ENCODE measurements at regions not wholly inside any gene's neighbourhood (a gene's known extent, or its start where the extent isn't known, plus 50 kb on each side); places are given as distances from the start of the nearest gene placed in this dataset.

DNA sequence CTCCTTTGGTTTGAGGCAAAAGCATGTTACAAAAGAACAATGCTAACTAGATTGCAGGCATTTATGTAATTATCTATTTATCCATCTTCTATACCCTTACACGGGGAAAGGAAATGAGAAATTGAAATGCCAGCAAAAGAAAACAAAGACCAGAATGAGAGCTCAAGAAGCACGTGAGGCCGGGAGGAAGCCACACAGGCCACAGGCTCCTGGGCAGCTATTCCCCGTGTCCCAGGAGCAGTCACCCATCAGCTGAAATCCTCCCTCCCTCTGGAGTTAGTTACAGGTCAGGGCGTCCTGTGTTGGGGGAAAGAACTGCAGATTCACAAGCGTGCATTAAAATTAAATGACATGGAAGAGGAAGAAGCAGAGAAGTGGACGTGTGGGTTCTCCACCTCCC, 64.7 kb upstream of the RPS6KA2 start:
- no peak overlapping the region for H3K4me3 ChIP-seq (ENCODE audit: low read depth, low read length)
- H3K9ac ChIP-seq (ENCODE audit: low read length) = no peak overlapping the region
- no peaks in the 10 kb centered on the region for H3K36me3 ChIP-seq (ENCODE audit: control insufficient read depth, insufficient read depth, low read length)
- H3K4me1 ChIP-seq (ENCODE audit: control insufficient read depth, insufficient read depth, low read length) = peaks cover 21% of the 10 kb centered on the region
- H3K27ac ChIP-seq (ENCODE audit: low read depth, low read length) = no peak overlapping the region
- H3K27me3 ChIP-seq (ENCODE audit: control insufficient read depth, insufficient read depth, low read length) = no peaks in the 10 kb centered on the region
- H3K9me3 ChIP-seq (ENCODE audit: control insufficient read depth, insufficient read depth, low read depth, low read length) = no peaks in the 10 kb centered on the region

DNA sequence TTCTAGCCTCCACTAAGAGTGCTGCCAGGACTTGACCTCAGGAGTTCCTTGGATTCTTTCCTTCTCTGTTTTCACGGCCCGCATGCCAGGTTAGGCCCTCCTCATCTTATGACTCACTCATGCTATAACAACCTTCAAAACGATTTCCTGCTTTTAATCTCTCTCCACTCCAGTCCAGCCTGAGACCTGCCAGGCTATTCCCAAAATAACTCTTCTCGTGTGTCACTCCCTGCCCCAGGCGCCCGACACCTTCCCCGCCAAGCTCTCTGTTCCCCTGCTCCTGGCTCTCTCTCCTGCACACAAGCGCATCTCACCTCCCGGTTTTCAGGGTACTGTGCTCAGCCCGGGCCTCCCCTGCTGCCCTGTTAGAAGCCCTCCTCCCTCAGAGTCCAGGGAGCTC, 64.1 kb upstream of the RPS6KA2 start:
- Histone ChIP-seq H3K9me3 (ENCODE audit: control insufficient read depth, insufficient read depth, low read depth, low read length) (no peaks in the 10 kb centered on the region), H3K4me1 (ENCODE audit: control insufficient read depth, insufficient read depth, low read length) (peaks cover 21% of the 10 kb centered on the region), H3K9ac (ENCODE audit: low read length) (no peak overlapping the region), H3K4me3 (ENCODE audit: low read depth, low read length) (no peak overlapping the region), H3K36me3 (ENCODE audit: control insufficient read depth, insufficient read depth, low read length) (no peaks in the 10 kb centered on the region), H3K27me3 (ENCODE audit: control insufficient read depth, insufficient read depth, low read length) (no peaks in the 10 kb centered on the region), H3K27ac (ENCODE audit: low read depth, low read length) (no peak overlapping the region)

- H3K4me1 ChIP-seq (ENCODE audit: control insufficient read depth, insufficient read depth, low read length) = peaks cover 21% of the 10 kb centered on the region
- H3K9me3 ChIP-seq (ENCODE audit: control insufficient read depth, insufficient read depth, low read depth, low read length) = no peaks in the 10 kb centered on the region
- no peak overlapping the region for H3K4me3 ChIP-seq (ENCODE audit: low read depth, low read length)
- no peaks in the 10 kb centered on the region for H3K27me3 ChIP-seq (ENCODE audit: control insufficient read depth, insufficient read depth, low read length)
- no peaks in the 10 kb centered on the region for H3K36me3 ChIP-seq (ENCODE audit: control insufficient read depth, insufficient read depth, low read length)
- H3K27ac ChIP-seq (ENCODE audit: low read depth, low read length) = no peak overlapping the region
- no peak overlapping the region for H3K9ac ChIP-seq (ENCODE audit: low read length)
Measured at GRCh38 chr6:166689687-166690086, 62.6 kb upstream of the RPS6KA2 start.

- Histone ChIP-seq H3K9ac (ENCODE audit: low read length) (no peak overlapping the region), H3K36me3 (ENCODE audit: control insufficient read depth, insufficient read depth, low read length) (no peaks in the 10 kb centered on the region), H3K4me3 (ENCODE audit: low read depth, low read length) (no peak overlapping the region), H3K27ac (ENCODE audit: low read depth, low read length) (no peak overlapping the region), H3K27me3 (ENCODE audit: control insufficient read depth, insufficient read depth, low read length) (no peaks in the 10 kb centered on the region), H3K9me3 (ENCODE audit: control insufficient read depth, insufficient read depth, low read depth, low read length) (no peaks in the 10 kb centered on the region), H3K4me1 (ENCODE audit: control insufficient read depth, insufficient read depth, low read length) (peaks cover 21% of the 10 kb centered on the region)
Measured at GRCh38 chr6:166688901-166689300, 61.9 kb upstream of the RPS6KA2 start.

GRCh38 chr6:166687879-166688205, 60.8 kb upstream of the RPS6KA2 start:
- H3K9me3 ChIP-seq (ENCODE audit: control insufficient read depth, insufficient read depth, low read depth, low read length) = no peaks in the 10 kb centered on the region
- no peaks in the 10 kb centered on the region for H3K36me3 ChIP-seq (ENCODE audit: control insufficient read depth, insufficient read depth, low read length)
- H3K27me3 ChIP-seq (ENCODE audit: control insufficient read depth, insufficient read depth, low read length) = no peaks in the 10 kb centered on the region
- H3K4me1 ChIP-seq (ENCODE audit: control insufficient read depth, insufficient read depth, low read length) = peaks cover 21% of the 10 kb centered on the region
- H3K27ac ChIP-seq (ENCODE audit: low read depth, low read length) = no peak overlapping the region
- H3K4me3 ChIP-seq (ENCODE audit: low read depth, low read length) = no peak overlapping the region
- H3K9ac ChIP-seq (ENCODE audit: low read length) = no peak overlapping the region

- Histone ChIP-seq H3K9ac (ENCODE audit: low read length) (no peak overlapping the region), H3K36me3 (ENCODE audit: control insufficient read depth, insufficient read depth, low read length) (no peaks in the 10 kb centered on the region), H3K27ac (ENCODE audit: low read depth, low read length) (no peak overlapping the region), H3K9me3 (ENCODE audit: control insufficient read depth, insufficient read depth, low read depth, low read length) (no peaks in the 10 kb centered on the region), H3K4me3 (ENCODE audit: low read depth, low read length) (no peak overlapping the region), H3K4me1 (ENCODE audit: control insufficient read depth, insufficient read depth, low read length) (peaks cover 21% of the 10 kb centered on the region), H3K27me3 (ENCODE audit: control insufficient read depth, insufficient read depth, low read length) (no peaks in the 10 kb centered on the region)
Measured at GRCh38 chr6:166687070-166687878, 60.2 kb upstream of the RPS6KA2 start.

- H3K4me3 ChIP-seq (ENCODE audit: low read depth, low read length) = no peak overlapping the region
- peaks cover 15% of the 10 kb centered on the region for H3K4me1 ChIP-seq (ENCODE audit: control insufficient read depth, insufficient read depth, low read length)
- no peaks in the 10 kb centered on the region for H3K27me3 ChIP-seq (ENCODE audit: control insufficient read depth, insufficient read depth, low read length)
- no peak overlapping the region for H3K27ac ChIP-seq (ENCODE audit: low read depth, low read length)
- no peaks in the 10 kb centered on the region for H3K36me3 ChIP-seq (ENCODE audit: control insufficient read depth, insufficient read depth, low read length)
- H3K9me3 ChIP-seq (ENCODE audit: control insufficient read depth, insufficient read depth, low read depth, low read length) = no peaks in the 10 kb centered on the region
- no peak overlapping the region for H3K9ac ChIP-seq (ENCODE audit: low read length)
Measured at GRCh38 chr6:166686317-166686716, 59.3 kb upstream of the RPS6KA2 start.

GRCh38 chr6:166684866-166685265, 57.8 kb upstream of the RPS6KA2 start:
- no peaks in the 10 kb centered on the region for H3K9me3 ChIP-seq (ENCODE audit: control insufficient read depth, insufficient read depth, low read depth, low read length)
- no peak overlapping the region for H3K27ac ChIP-seq (ENCODE audit: low read depth, low read length)
- no peak overlapping the region for H3K9ac ChIP-seq (ENCODE audit: low read length)
- no peak overlapping the region for H3K4me3 ChIP-seq (ENCODE audit: low read depth, low read length)
- no peaks in the 10 kb centered on the region for H3K27me3 ChIP-seq (ENCODE audit: control insufficient read depth, insufficient read depth, low read length)
- H3K36me3 ChIP-seq (ENCODE audit: control insufficient read depth, insufficient read depth, low read length) = no peaks in the 10 kb centered on the region
- H3K4me1 ChIP-seq (ENCODE audit: control insufficient read depth, insufficient read depth, low read length) = peaks cover 10% of the 10 kb centered on the region

DNA sequence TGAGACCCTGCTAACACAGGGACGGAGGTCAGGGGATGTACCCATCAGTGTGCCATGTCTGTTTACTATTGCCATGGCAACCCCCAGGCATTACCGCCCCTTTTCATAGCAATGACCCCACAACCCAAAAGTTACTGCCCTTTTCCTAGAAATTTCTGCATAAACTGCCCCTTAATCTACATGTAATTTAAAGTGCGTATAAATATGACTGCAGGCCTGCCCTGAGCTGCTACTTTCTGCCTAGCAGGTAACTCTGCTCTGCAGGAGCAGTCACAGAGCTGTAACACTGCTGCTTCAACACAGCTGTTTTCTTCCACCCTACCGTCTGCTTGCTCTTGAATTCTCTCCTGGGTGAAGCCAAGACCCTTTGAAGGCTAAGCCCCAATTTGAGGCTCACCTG, 57.1 kb upstream of the RPS6KA2 start:
- no peaks in the 10 kb centered on the region for H3K36me3 ChIP-seq (ENCODE audit: control insufficient read depth, insufficient read depth, low read length)
- no peaks in the 10 kb centered on the region for H3K27me3 ChIP-seq (ENCODE audit: control insufficient read depth, insufficient read depth, low read length)
- H3K9me3 ChIP-seq (ENCODE audit: control insufficient read depth, insufficient read depth, low read depth, low read length) = no peaks in the 10 kb centered on the region
- H3K4me3 ChIP-seq (ENCODE audit: low read depth, low read length) = no peak overlapping the region
- H3K9ac ChIP-seq (ENCODE audit: low read length) = no peak overlapping the region
- no peak overlapping the region for H3K27ac ChIP-seq (ENCODE audit: low read depth, low read length)
- peaks cover 10% of the 10 kb centered on the region for H3K4me1 ChIP-seq (ENCODE audit: control insufficient read depth, insufficient read depth, low read length)

- no peaks in the 10 kb centered on the region for H3K27me3 ChIP-seq (ENCODE audit: control insufficient read depth, insufficient read depth, low read length)
- H3K4me1 ChIP-seq (ENCODE audit: control insufficient read depth, insufficient read depth, low read length) = peaks cover 10% of the 10 kb centered on the region
- H3K27ac ChIP-seq (ENCODE audit: low read depth, low read length) = no peak overlapping the region
- no peak overlapping the region for H3K9ac ChIP-seq (ENCODE audit: low read length)
- H3K4me3 ChIP-seq (ENCODE audit: low read depth, low read length) = no peak overlapping the region
- no peaks in the 10 kb centered on the region for H3K9me3 ChIP-seq (ENCODE audit: control insufficient read depth, insufficient read depth, low read depth, low read length)
- H3K36me3 ChIP-seq (ENCODE audit: control insufficient read depth, insufficient read depth, low read length) = no peaks in the 10 kb centered on the region
Measured at GRCh38 chr6:166683477-166683876, 56.4 kb upstream of the RPS6KA2 start.

- no peak overlapping the region for H3K9ac ChIP-seq (ENCODE audit: low read length)
- H3K27ac ChIP-seq (ENCODE audit: low read depth, low read length) = no peak overlapping the region
- no peaks in the 10 kb centered on the region for H3K27me3 ChIP-seq (ENCODE audit: control insufficient read depth, insufficient read depth, low read length)
- H3K9me3 ChIP-seq (ENCODE audit: control insufficient read depth, insufficient read depth, low read depth, low read length) = no peaks in the 10 kb centered on the region
- H3K4me3 ChIP-seq (ENCODE audit: low read depth, low read length) = no peak overlapping the region
- no peaks in the 10 kb centered on the region for H3K4me1 ChIP-seq (ENCODE audit: control insufficient read depth, insufficient read depth, low read length)
- no peaks in the 10 kb centered on the region for H3K36me3 ChIP-seq (ENCODE audit: control insufficient read depth, insufficient read depth, low read length)
Measured at GRCh38 chr6:166679566-166679965, 52.5 kb upstream of the RPS6KA2 start.
